Cerebellar cortex (tissue), 1 donor: ENCODE measurements at regions not wholly inside any gene's neighbourhood (a gene's known extent, or its start where the extent isn't known, plus 50 kb on each side); places are given as distances from the start of the nearest gene placed in this dataset.
A peak's percentile ranks its signal among the peaks of the same experiment; 100 is the strongest.

ENCODE experiments used
- DNase-seq: peaks from one replicate; pipeline ENCODE4 v3.0.0-alpha.2; 2015; ENCODE audit warnings: low spot score

DNA sequence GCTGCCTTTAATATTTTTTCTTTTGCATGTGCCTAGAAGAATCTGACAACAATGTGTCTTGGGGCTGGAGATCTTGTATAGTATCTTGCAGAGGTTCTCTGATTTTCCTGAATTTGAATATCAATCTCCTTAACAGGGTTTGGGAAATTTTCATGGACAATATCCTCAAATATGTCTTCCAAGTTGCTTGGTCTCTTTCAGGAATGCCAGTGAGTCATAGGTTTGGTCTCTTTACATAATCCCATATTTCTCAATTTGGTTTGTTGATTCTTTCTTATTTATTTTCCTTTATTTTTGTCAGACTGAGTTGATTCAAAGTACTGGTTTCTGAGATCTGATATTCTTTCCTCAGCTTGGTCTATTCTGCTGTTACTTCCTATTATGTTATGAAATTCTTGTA is 208.7 kb upstream of the GLI3 start:
- no peak for DNase-seq

DNA sequence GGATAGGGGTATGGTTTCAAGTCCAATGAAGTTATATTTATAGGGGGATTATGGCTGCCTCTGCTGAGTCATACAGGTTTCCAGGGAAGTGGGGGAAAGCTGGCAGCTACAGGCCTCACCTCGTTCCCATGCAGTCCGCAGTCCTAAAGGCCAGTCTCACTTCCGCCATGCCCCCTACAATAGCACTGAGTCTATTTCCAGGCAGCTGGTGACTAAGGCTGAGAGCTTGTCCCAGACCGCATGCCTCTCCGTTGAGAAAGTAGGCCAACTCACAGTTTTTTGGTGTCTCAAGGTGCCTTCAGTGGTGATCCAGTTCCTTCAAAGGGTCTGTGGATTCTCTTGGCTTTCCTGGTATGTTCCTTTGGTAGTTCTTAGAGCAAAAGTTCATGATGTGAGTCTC is 203.9 kb upstream of the GLI3 start:
- DNase-seq = no peak

DNA sequence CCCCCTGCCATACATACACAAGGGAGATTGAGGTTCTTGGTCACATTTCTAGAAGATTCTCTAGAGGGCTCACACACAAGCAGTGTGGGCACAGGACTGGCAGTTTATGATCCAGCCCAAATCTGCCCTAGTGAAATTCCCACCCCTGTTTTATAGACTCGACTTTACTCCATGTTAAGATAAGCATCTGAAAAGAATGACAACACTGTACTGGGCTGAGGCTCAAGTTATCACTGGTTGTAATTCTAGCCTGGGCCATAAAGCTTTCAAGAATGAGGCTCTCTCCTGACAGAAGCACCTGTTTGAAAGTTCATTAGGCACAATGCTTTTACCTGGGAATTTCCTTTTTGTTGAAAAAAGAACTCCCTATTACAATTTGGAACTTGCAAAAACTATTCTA is 195.6 kb upstream of the GLI3 start:
- DNase-seq = no peak

DNA sequence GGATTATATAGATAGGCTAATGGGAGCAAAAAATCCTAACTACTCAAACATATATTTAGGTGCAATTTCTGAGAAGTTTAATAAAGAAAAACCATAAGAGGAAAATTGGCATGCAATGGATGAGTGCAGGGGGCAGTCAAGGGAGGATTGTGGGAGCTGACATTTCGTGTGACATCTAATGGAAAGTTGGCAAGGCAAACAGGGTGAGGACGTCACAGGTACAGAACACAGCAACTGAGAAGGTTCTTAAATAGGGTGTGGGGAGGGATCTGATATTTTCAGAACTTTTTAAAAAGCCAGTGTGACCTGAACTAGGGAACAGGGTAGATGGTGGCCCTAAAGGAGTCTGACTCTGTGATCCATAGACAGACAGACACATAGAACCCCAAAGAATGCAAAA is 194.9 kb upstream of the GLI3 start:
- no peak for DNase-seq

DNA sequence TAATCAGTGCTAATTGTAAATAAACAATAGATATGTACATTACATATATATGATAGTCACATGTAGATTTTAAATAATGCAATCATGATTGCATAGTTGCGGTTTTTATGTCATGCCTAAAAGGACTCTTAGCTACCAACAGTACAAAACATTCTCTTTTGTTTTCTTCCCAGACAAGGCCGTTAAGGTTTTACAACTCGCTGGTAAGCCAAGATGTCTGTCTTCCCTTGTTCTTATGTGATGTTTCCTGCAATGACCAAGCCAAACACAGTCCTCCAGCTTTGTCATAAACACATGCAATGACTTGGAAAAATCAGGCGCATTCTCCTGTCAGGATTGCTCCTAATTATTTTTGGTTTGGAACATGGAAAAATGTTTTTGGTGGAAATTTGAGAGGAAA is 192.3 kb upstream of the GLI3 start:
- no peak for DNase-seq

DNA sequence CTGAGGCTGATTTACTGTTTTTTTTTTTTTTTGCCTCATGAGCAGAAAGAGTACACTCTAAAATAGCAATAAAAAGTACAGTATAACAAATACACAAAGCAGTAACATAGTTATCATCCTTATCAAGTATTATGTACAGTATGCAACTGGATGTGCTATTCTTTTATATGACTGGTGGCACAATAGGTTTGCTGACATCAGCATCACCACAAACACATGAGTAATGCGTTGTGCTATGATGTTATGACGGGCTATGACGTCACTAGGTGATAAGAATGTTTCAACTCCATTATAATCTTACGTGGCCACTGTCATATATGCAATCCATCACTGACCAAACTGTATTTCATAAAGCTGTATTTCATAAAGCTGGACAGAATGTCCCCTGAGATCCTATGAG is 189.2 kb upstream of the GLI3 start:
- no peak for DNase-seq

DNA sequence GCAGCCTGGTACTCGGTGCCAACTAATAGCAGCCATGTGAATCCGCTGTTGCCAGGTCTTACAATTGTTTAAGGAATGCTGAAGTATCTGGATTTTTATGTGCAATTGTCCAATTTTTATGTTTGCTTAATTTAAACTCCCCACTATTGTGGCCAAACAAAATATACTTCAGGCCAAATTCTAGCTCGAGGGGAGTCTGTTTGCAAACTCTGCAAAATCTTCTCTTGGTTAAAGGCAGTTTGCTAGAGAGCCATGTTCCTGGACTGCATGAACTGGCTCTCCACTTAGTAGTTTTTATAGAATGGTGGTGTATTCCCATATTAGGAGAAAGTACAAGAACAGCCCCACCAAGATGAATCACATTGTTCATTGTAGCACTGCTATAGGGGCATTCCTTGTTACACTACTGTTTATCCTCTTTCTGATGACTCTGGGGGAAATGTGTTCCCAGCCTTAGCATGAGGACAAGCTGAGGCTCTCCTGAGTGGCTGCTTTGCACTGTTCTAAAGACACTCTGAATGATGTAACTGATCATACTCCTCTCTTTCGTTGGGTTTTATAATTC is 178.0 kb upstream of the GLI3 start:
- DNase-seq = no peak

DNA sequence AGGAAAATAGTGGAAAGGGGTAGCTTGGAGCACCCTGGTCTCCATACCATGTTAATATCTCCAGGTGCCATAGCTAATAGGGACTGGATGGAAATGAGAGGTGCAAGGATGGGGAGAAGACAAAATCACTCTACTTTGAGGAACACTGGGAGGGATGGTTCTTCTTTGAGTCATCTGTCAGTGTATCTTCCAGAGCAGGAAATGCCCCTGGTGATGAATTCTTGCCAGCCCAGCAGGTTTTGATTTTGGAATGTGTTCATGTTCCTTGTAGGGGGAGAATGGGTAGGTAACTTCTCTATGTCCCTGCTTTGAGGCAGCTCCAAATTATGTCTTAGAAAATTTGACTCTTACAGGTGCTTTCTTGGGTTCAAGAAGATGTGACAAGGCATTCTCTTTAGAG is 177.0 kb upstream of the GLI3 start:
- DNase-seq = no peak

DNA sequence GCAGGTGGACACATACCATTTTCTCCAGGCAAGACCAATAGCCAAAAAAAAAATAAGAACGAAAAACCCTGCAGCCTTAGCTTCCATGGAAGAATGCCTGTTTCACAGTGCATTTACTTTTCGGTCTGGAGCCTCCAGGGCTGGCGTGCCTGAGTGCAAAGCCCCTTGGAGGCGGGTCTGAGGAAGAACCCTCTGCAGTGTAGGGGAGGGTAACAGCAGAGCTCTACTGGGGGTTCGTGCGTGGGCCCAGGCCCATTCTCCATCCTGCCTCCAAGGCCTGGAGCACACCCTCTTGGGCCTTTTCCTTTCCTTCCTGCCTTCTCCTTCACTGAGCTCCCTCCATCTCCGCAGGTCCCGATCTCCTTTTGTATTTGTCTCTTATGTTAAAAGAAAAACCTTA is 172.3 kb upstream of the GLI3 start:
- no peak for DNase-seq

DNA sequence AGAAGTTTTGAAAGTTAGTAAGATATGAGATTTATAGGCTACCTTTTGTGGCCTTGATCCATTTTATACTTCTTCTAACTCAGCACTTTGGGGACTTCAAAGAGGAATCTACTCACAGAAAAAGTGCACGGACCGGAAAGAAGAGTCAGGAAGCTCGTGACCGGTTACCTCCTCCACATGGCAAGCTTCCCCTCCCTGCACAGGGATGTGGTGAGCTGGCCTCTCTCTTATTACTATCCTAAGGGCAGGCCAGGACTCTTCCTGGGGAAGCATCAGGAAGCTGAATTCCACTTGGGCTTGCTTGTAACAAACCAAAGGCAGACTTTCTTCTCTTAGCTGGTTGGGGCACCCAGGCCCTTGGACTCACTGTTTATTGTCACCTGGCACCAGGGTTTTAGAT is 170.8 kb upstream of the GLI3 start:
- no peak for DNase-seq

DNA sequence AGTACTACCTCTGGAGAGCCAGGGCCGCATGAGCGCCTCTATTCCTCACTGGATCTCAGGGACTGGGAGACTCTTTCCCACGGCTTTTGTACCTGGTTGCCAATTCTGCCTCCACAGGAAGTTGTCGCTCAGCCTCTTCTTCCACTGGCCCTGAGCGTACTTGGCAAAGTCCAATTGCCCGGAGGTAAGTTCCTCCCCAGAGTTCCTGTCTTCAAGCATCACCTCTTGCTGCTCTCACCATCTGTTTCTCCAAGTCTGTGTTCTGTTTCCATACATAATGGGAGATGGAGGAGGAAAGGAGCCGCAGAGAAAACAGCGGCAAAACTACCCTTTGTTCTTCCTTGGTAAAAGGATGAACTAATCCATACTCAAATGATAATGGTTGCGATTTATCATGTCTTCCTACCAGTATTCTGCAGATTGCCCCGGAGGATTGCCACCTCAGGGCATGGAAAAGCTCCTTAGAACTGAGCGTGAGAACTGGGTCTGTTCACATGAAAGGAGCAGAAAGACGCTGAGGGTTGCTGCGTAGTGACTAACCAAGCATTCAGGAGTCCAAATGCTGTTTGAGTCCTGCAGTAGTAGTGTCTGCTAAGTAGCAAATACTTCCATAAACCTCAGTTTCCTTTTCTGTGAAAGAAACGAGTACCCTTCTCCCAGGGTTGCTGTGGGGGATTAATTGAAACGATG is 170.2 kb upstream of the GLI3 start:
- peak; percentile 18 for DNase-seq

DNA sequence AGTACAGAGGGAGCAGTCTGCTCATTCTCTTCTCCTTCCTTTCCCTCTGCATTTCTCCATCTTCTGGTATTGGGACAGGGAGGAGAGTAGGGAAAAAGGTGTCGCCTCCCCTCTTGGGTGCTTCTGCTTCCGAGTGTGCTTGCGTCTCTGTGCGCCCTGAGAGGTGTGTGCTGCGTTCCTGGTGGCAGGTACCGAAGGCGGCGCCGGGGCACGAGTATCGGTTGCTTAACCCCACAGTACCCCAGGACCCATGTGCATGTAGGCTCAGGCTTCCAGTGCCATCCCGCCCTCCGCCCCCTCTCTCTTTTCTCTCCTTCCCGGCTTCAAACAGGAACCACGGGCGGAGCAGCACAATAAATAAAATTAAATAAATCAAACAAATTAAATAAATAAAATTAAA is 169.3 kb upstream of the GLI3 start:
- DNase-seq = no peak

DNA sequence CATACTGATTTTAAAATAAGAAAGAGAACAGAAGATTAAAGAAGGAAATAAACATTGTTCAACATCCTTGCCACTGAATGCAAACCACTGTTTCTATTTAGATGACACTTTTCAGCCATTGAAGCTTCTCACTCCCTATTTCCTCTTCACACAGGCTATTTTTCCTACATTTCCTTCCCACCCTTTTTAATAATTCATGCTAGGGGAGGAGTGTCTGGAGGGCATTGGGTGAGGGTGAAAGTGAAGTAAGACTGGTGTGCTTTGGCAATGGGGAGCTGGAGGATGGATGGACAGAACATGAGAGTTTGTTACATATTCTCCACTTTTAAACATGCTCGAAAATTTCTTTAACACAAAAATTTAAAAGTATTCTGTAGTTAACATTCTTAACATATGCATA is 168.8 kb upstream of the GLI3 start:
- no peak for DNase-seq

DNA sequence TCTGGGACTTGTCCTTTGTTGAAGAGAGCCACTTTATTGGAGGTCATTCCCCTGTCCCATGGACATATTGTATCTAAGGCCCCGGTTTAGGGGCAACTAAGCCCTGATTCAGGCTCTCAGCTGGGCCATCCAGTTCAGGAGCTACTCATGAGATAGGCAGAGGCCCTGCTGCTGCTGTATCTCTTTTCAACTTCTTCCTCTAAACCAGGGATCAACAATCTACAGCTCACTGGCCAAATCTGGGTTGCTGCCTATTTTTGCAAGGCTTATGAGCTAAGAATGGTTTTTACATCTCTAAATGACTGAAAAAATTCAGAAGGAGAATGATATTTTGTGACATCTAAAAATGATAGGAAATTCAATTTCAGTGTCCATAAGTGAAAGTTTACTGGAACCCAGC is 166.8 kb upstream of the GLI3 start:
- no peak for DNase-seq

DNA sequence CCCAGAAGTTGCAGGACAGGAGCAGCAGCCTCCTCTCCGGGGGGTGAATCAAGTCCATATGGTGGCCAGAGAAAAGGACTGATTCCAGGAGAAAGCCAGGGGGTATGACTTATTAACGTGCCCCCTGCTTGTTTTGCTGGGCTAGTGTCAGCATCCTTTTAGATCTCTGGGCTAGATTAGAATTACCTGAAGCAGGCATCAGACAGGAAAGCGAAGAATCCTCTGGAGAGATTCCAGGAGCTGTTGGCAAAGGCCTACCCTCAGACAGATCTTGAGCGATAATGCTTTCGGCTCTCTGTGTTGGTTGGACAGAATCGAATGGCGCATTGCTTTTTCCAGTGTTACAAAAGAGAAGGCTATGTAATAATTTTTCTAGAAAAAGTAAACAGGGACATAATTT is 164.0 kb upstream of the GLI3 start:
- DNase-seq = peak; percentile 83

DNA sequence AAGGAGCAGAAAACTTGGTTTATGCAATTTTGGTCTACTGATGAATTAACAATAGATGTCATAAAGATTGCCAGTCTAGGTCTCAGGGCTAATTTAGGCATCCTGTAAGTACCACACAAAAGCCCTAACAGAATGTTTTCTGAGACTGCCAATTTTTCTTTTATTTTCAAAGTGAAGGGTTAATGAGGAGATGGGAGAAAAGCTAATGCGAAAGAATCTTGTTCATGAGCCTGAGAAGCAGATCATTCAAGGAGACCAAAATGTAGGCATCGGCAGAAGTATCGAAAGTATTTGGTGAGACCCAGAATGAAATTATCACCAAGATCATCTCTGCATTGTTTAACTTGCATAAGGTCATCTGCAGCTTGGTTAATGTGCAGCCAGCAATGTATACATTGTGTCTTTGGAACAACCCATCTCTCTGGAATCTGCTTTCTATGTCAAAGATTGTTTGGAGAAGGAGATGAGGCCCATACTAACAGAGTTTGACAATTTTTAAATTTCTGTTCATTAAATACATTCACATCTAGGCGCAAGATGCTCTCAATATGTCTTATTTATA is 163.3 kb upstream of the GLI3 start:
- peak; percentile 3 for DNase-seq

DNA sequence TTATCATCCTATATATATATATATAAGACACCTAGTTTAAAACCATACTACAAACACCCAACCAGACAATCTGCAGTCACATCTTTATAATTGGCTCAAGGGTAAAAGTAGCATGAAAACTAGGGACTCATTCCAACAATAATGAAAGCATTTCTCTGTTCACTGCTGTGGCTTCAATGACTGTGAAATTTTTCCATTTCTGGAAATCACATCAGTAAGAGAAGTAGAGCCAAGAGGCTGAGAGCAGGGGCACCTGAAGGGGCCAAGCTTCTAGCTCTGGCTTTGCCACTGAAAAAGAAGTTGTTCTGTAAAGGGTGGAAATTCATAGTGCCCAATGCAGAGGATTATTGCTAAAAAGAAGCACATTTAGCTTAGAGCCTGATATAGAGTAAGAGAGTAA is 158.6 kb upstream of the GLI3 start:
- no peak for DNase-seq

DNA sequence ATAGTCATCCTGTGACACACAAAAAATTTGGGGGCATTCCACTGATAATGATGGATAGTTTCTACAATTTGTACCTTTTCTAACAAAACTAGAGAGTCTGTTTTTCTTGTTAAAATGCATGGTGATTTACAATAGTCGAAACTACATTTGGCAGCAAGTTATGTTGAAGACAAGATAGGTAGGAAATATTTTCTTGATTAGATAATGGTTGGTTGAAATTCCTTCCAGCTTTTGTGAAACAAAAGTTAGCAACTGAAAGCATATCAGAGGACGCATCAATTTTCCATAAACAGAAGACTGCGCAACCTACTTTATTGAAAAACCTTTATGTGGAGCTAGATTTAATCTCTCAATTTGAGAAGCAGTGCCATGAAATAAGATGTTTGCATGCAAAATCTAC is 155.8 kb upstream of the GLI3 start:
- no peak for DNase-seq

DNA sequence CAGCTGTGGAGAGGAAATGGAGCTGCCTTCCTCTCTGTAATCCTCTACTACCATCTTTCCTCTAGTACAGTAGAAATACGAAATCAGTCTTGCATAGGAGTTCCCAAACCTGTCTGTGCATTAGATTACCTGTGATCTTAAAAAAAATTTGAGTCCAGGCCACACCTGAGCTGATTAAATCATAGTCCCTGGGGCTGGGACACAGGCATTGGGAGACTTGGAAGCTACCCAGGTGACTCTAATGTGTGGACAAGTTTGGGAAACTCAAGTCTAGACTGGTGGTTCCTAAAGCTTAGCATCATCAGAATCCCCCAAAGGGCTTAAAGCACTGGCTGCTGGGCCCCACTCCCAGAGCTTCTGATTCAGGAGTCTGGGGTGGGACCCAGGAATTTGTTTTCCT is 152.7 kb upstream of the GLI3 start:
- no peak for DNase-seq

DNA sequence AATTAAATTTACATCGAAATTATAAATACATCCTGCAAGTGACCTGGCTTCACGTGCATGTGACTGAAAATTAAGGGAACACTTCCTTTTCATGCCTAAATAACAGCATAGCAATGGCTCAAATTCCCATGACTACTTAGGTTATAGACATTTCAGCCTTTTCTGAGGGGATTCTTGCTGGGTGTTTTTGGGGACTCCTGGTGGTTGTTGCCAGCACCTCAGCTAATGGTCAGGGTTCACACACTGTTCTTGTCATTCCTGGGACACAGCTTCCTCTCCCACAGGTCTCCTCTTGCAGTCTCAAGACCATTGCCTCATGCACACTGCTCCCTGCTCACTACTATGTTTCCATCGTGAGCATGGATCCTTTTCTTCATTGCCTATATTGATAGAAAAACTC is 148.9 kb upstream of the GLI3 start:
- no peak for DNase-seq

DNA sequence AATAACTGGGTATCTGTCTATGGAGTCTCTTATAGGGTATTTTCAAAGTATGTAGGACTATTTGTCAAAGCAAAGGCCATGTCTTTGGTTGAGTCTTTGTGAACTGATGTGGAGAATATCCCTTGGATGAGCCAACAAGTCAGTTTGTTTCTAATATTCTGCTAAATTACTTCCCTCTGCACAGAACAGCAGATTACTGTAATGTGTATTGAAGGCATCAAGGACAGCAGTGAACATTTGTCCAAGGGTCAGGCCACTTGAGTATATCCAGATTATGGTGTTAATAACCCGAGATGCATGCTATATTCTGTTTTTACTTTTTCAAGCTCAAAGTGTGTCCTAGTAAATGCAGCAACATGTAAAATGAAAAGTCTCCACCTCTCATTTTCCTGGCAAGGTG is 144.2 kb upstream of the GLI3 start:
- no peak for DNase-seq

DNA sequence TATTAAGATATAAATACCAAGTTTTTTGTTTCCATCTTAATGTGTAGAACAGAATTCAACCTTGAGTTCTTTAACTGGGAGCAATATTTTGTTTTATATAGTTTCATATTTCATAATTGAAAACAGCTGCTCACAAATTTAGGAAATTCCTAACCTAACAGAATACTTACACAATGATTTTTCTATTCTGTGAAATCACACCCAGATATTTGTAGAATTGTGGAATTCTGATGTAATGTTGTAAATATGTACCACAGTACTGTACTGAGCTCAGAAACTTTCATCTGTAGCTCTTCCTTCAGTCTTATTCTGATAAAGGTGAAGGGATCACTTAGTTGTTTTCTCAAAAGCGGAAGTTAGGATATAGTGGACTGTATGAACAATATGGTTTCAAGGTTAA is 143.4 kb upstream of the GLI3 start:
- no peak for DNase-seq

DNA sequence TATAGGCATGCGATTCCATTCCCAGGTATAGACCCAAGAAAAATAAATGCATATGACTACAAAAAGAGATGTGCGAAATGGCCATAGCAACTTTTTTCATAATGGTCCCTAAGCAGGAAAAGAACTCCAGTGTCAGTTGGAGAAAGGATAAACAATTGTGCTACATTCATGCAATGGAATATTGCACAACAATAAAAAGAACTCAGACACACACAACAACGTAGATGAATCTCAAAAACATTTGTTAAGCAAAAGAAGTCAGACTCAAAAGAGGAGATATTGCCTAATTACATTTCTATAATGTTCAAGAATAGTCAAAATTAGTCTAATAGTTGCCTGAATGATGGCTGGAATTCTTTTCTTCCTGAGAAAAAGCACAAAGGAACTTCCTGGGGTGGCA is 141.1 kb upstream of the GLI3 start:
- no peak for DNase-seq

DNA sequence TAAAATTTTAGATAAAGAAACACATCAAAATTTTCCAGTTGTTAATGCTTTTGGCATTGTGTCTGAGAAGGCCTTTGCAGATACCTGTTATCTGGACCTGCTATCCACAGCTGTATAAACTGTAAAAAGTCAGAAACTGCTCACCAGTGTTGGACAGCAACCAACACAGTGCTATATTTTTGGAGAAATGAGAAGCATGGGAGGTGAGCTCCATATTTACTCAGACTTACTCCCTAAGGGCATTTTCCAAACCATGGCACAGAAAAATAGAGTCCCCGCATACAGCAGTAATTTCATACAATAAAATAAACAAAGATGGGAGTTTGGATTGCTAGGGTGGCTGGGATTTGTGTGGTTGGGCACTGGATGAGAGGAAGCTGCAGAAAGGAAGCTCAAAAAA is 136.3 kb upstream of the GLI3 start:
- DNase-seq = no peak
